GM12801 (cell line): ENCODE measurements at regions not wholly inside any gene's neighbourhood (a gene's known extent, or its start where the extent isn't known, plus 50 kb on each side); places are given as distances from the start of the nearest gene placed in this dataset.

ENCODE experiments used
- CTCF ChIP-seq: IDR thresholded peaks from one replicate; pipeline ENCODE4 v1.5.1; 2011; ENCODE audit warnings: control low read depth; ENCODE audit not compliant: insufficient read length; ENCODE audit errors: extremely low read depth

- TF ChIP-seq CTCF = no peak
These were observed 217.2 kb upstream of the SLC10A2 start for GRCh38 chr13:103283451-103283820.

GRCh38 chr13:103282571-103283450 lies 216.6 kb upstream of the SLC10A2 start:
- no peak for TF ChIP-seq CTCF

GRCh38 chr13:103277959-103278694 lies 211.9 kb upstream of the SLC10A2 start:
- TF ChIP-seq CTCF = no peak

GRCh38 chr13:103276775-103277498 lies 210.7 kb upstream of the SLC10A2 start:
- no peak for TF ChIP-seq CTCF

- no peak for TF ChIP-seq CTCF
These were observed 209.5 kb upstream of the SLC10A2 start for GRCh38 chr13:103275722-103276121.

GRCh38 chr13:103275081-103275480 lies 208.9 kb upstream of the SLC10A2 start:
- no peak for TF ChIP-seq CTCF

- TF ChIP-seq CTCF = no peak
These were observed 207.6 kb upstream of the SLC10A2 start for GRCh38 chr13:103273825-103274224.
